Fibroblast of lung (primary cell): ENCODE measurements at regions not wholly inside any gene's neighbourhood (a gene's known extent, or its start where the extent isn't known, plus 50 kb on each side); places are given as distances from the start of the nearest gene placed in this dataset.
"Not testable (repeated sequence)": the region's sequence is repeated elsewhere in the genome, so short reads cannot be mapped to it uniquely, and the experiment has no call there.

Experiments used
- DNase-seq, 2 donors: peaks; one replicate each; pipeline versions ENCODE4 v3.0.0 to v3.0.0-alpha.2; 2010; ENCODE audit warnings: low read depth in 2 of 2
- H2AFZ ChIP-seq: 2 replicates; pipeline ENCODE4 v1.5.1; 2012; ENCODE audit warnings: low read length, control low read depth, inconsistent platforms
- H3K27ac ChIP-seq: 2 replicates; pipeline ENCODE4 v1.5.1; 2011; ENCODE audit warnings: low read length, control low read depth; ENCODE audit not compliant: insufficient read depth
- H3K27me3 ChIP-seq: 2 replicates; pipeline ENCODE4 v1.5.1; 2011; ENCODE audit warnings: mild to moderate bottlenecking, low read length; ENCODE audit not compliant: control insufficient read depth, insufficient read depth
- H3K36me3 ChIP-seq: 2 replicates; pipeline ENCODE4 v1.5.1; 2011; ENCODE audit warnings: low read length; ENCODE audit not compliant: control insufficient read depth, insufficient read depth
- H3K4me1 ChIP-seq: 2 replicates; pipeline ENCODE4 v1.5.1; 2011; ENCODE audit warnings: low read length; ENCODE audit not compliant: control insufficient read depth, insufficient read depth; ENCODE audit errors: extremely low read depth
- H3K4me2 ChIP-seq: 2 replicates; pipeline ENCODE4 v1.5.1; 2011; ENCODE audit warnings: low read length, control low read depth; ENCODE audit not compliant: insufficient read depth; ENCODE audit errors: extremely low read depth
- H3K4me3 ChIP-seq, 4 experiments: fragments of 200-600 bp in 1 of 4; sonication (generic) in 1 of 4; replicated peaks in 1 of 4; 2 replicates each; pipeline ENCODE4 v1.5.1; 2011 to 2016; ENCODE audit warnings: low read length in 4 of 4, low read depth in 3 of 4, mild to moderate bottlenecking in 3 of 4, control low read depth in 2 of 4, inconsistent platforms in 1 of 4, mixed read lengths in 1 of 4; ENCODE audit not compliant: insufficient read depth in 1 of 4; ENCODE audit errors: control extremely low read depth in 1 of 4
- H3K79me2 ChIP-seq: 2 replicates; pipeline ENCODE4 v1.5.1; 2012; ENCODE audit warnings: mild to moderate bottlenecking, low read length, inconsistent platforms; ENCODE audit not compliant: control insufficient read depth, insufficient read depth
- H3K9ac ChIP-seq: 2 replicates; pipeline ENCODE4 v1.5.1; 2011; ENCODE audit warnings: mild to moderate bottlenecking, low read length, control low read depth; ENCODE audit not compliant: insufficient read depth
- H3K9me3 ChIP-seq: 2 replicates; pipeline ENCODE4 v1.5.1; 2012; ENCODE audit warnings: low read depth, low read length; ENCODE audit not compliant: control insufficient read depth, insufficient read depth
- H4K20me1 ChIP-seq: 2 replicates; pipeline ENCODE4 v1.5.1; 2011; ENCODE audit warnings: low read length; ENCODE audit not compliant: control insufficient read depth, insufficient read depth; ENCODE audit errors: extremely low read depth
- EZH2 ChIP-seq: IDR thresholded peaks from 2 replicates; pipeline ENCODE4 v1.5.1; 2012; ENCODE audit warnings: low read length, control low read depth, mild to moderate bottlenecking; ENCODE audit errors: missing control alignments
- TF ChIP-seq, protein P1 (sequence below), 2 donors: IDR thresholded peaks in 1 of 2; conservative IDR thresholded peaks in 1 of 2; 1 replicate in 1 of 2; 2 replicates in 1 of 2; pipeline ENCODE4 v1.5.1; 2011 to 2012; ENCODE audit warnings: low read length in 2 of 2, control low read depth in 1 of 2, inconsistent platforms in 1 of 2, low read depth in 1 of 2, mild to moderate bottlenecking in 1 of 2

DNA sequence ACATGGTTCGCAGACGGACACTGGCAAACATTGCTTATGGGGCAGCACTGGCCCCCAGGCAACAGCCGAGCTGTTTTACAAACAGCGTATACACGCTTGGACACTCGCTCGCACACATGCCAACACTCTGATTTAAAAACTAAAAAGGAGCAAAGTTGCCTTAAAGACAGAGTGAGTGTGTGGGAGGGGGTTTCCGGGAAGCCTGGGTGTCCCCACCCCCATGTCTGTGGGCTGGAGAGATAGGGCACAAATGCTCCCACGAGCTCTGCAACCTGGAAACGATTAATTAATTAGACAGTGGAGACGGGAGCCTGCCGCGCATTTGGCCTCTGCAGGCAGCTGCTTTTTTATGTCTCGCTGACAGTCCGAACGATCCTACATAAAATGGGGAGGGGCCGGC is 107.9 kb upstream of the ZNF469 start:
- peak; percentile 33 to 41 for DNase-seq

DNA sequence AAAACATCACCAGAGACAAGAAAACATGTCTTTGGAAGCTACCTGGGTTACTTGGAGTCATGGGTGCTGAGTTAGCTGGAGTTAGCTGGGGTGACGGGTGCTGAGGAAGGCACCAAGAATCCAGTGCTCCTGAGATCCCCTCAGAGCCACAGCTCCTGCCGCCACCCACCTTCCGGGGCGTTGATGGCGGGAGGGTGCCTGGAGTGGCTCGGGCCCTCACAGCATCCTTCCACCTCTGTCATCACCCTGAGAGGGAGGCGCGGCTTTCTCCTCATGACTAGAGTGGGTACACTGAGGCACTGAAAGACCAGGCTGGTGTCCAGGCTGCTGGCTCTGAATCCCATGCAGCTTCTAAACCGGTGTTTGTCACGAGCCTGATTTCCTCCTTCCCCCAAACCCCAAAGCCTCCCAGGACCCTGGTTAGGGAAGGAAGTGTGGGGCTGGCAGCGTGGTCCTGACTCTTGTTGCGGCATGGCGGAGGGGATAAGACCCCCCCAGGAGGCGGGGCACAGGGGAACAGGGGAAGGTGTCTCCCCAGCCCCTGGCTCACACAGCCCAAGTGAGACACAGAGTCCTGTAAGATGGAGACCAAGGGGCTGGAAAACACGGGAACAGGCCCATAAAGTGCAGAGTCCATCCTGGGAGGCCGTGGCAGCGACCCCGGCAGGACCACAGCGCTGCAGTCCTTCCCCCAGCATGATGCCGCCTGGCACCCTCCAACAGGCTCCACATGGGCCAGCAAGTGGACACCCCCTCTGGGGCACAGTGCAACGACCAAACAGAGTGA is 107.2 kb upstream of the ZNF469 start:
- not testable (repeated sequence) for H3K27ac ChIP-seq, DNase-seq, H3K4me2 ChIP-seq, H3K9me3 ChIP-seq, H3K4me3 ChIP-seq, H3K36me3 ChIP-seq, H4K20me1 ChIP-seq, H2AFZ ChIP-seq, H3K4me1 ChIP-seq, H3K9ac ChIP-seq, H3K27me3 ChIP-seq, H3K79me2 ChIP-seq

More for the DNA sequence above, 107.9 kb upstream of the ZNF469 start:
- H3K4me1 ChIP-seq = no peaks in the 10 kb centered on the region
- H2AFZ ChIP-seq = peak overlapping the region; percentile 31
- no peak overlapping the region for H3K9ac ChIP-seq
- peak overlapping the region; percentile 35 for H3K4me2 ChIP-seq
- no peaks in the 10 kb centered on the region for H3K79me2 ChIP-seq
- H3K4me3 ChIP-seq = no peak overlapping the region
- no peak overlapping the region for H3K27ac ChIP-seq
- peaks cover 2% of the 10 kb centered on the region for H3K9me3 ChIP-seq
- no peaks in the 10 kb centered on the region for H4K20me1 ChIP-seq
- no peaks in the 10 kb centered on the region for H3K27me3 ChIP-seq
- TF ChIP-seq EZH2 = no peak
- TF ChIP-seq, protein P1, sequence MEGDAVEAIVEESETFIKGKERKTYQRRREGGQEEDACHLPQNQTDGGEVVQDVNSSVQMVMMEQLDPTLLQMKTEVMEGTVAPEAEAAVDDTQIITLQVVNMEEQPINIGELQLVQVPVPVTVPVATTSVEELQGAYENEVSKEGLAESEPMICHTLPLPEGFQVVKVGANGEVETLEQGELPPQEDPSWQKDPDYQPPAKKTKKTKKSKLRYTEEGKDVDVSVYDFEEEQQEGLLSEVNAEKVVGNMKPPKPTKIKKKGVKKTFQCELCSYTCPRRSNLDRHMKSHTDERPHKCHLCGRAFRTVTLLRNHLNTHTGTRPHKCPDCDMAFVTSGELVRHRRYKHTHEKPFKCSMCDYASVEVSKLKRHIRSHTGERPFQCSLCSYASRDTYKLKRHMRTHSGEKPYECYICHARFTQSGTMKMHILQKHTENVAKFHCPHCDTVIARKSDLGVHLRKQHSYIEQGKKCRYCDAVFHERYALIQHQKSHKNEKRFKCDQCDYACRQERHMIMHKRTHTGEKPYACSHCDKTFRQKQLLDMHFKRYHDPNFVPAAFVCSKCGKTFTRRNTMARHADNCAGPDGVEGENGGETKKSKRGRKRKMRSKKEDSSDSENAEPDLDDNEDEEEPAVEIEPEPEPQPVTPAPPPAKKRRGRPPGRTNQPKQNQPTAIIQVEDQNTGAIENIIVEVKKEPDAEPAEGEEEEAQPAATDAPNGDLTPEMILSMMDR (conservative IDR thresholded peaks at IDR 0.05 in 1 of 2, IDR thresholded peaks at IDR 0.05 in 1 of 2; ENCODE audit: low read depth in 1 of 2, low read length in 2 of 2) = no peak
- no peaks in the 10 kb centered on the region for H3K36me3 ChIP-seq

DNA sequence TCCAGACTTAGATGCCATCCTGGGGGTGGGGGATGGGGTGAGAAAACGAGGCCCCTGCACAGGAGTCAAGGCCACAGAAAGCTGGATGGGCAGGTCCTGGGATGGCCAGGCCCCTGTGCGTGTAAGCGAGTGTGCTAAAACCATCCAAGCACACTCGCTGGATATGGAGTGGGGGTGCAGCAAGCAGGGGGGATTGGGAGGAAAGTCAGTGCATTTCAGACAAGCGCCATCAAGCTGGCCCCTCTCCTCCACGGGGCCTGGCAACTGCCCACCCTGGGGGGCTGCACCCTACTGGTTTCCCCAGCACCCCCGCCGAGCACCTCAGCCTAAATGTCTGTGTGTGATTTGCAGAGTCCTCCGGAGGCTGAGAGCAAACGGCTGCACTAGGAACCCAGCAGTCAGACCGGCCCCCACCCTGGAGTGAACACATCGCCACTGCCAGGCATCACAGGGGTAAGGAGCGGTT is 106.6 kb upstream of the ZNF469 start:
- H3K4me3 ChIP-seq, H3K27ac ChIP-seq, H3K27me3 ChIP-seq, H3K9ac ChIP-seq, DNase-seq, H3K36me3 ChIP-seq, H4K20me1 ChIP-seq, H3K9me3 ChIP-seq, H2AFZ ChIP-seq, H3K79me2 ChIP-seq, H3K4me1 ChIP-seq, H3K4me2 ChIP-seq: not testable (repeated sequence)

DNA sequence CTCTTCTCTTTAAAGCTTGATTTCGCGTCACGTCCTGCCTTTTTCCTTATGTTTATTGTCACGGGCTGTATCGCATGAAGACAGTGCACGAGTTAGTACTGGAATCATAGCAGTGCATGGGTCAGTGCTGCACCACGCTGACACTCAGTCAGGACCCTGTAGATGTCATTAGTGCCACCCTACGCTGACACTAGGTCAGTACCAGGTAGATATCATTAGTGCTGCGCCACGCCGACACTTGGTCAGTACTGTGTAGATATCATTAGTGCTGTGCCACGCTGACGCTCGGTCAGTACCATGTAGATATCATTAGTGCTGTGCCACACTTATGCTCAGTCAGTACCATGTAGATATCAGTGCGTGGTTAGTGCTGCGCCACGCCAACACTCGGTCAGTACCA is 106.2 kb upstream of the ZNF469 start:
- Histone ChIP-seq H3K4me1 (no peaks in the 10 kb centered on the region), H3K9me3 (peaks cover 2% of the 10 kb centered on the region), H2AFZ (no peak overlapping the region), H3K79me2 (no peaks in the 10 kb centered on the region), H3K4me2 (no peak overlapping the region), H3K36me3 (no peaks in the 10 kb centered on the region), H3K27ac (no peak overlapping the region), H3K9ac (no peak overlapping the region), H3K27me3 (no peaks in the 10 kb centered on the region), H4K20me1 (no peaks in the 10 kb centered on the region), H3K4me3 (no peak overlapping the region)
- TF ChIP-seq, protein P1 (conservative IDR thresholded peaks at IDR 0.05 in 1 of 2, IDR thresholded peaks at IDR 0.05 in 1 of 2; ENCODE audit: low read depth in 1 of 2, low read length in 2 of 2) = no peak
- TF ChIP-seq EZH2 = no peak
- DNase-seq = no peak
